Nephron (organoid): ENCODE measurements at regions not wholly inside any gene's neighbourhood (a gene's known extent, or its start where the extent isn't known, plus 50 kb on each side); places are given as distances from the start of the nearest gene placed in this dataset.

Experiments used
- H3K27ac Mint-ChIP-seq, 3 experiments: 2 replicates each; pipeline ENCODE4 v1.8.0; 2020; ENCODE audit warnings: mixed read lengths in 3 of 3, mild to moderate bottlenecking in 2 of 3, moderate library complexity in 1 of 3
- H3K27me3 Mint-ChIP-seq: 2 replicates; pipeline ENCODE4 v1.8.0; 2021; ENCODE audit warnings: low read depth, mild to moderate bottlenecking, moderate library complexity, mixed read lengths
- H3K36me3 Mint-ChIP-seq: 2 replicates; pipeline ENCODE4 v1.8.0; 2020; ENCODE audit warnings: low read depth, mixed read lengths
- H3K4me1 Mint-ChIP-seq: 2 replicates; pipeline ENCODE4 v1.8.0; 2020; ENCODE audit warnings: mixed read lengths
- H3K4me3 Mint-ChIP-seq, 3 experiments: 2 replicates each; pipeline ENCODE4 v1.8.0; 2020; ENCODE audit warnings: mild to moderate bottlenecking in 3 of 3, mixed read lengths in 3 of 3, moderate library complexity in 2 of 3
- H3K9me3 Mint-ChIP-seq: 2 replicates; pipeline ENCODE4 v1.8.0; 2020; ENCODE audit warnings: mixed read lengths
- TF ChIP-seq, protein P1 (sequence below), 3 experiments: fragments of 200-600 bp; sonication (generic); IDR thresholded peaks; one replicate each; pipeline ENCODE4 v1.5.0; 2021; ENCODE audit warnings: antibody characterized with exemption in 3 of 3; ENCODE audit not compliant: unreplicated experiment in 3 of 3

DNA sequence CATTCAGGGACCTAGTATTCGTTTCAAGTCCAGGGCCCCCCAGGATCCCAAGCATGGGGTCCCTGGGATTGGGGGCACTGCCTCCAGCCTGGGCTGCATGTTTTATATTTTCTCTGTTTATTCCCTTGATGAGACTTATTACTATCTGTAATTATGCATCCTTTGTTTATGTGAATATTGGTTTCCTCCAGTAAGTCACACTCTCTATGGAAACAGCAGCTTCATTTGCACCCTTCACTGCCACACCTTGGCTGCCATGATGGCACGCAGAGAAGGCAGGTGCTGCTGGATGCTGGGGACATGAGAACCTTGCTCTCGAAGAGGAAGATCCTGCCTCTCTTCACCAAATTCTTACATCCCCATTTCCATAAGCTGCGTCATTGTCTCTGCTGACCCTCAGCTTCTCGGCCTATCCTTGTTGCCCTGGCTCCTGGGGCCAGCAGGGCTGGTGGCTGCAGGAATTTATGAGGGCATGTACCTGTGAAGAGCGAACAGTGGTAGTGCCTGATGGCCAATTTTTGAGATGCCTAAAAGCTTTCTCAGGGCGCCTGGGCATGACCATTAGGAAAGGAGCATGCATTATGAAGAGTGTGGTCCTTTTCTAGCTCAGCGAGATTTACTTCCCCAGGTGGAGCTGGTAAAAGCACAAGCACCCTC is 479.3 kb upstream of the KLF6 start:
- TF ChIP-seq, protein P1, sequence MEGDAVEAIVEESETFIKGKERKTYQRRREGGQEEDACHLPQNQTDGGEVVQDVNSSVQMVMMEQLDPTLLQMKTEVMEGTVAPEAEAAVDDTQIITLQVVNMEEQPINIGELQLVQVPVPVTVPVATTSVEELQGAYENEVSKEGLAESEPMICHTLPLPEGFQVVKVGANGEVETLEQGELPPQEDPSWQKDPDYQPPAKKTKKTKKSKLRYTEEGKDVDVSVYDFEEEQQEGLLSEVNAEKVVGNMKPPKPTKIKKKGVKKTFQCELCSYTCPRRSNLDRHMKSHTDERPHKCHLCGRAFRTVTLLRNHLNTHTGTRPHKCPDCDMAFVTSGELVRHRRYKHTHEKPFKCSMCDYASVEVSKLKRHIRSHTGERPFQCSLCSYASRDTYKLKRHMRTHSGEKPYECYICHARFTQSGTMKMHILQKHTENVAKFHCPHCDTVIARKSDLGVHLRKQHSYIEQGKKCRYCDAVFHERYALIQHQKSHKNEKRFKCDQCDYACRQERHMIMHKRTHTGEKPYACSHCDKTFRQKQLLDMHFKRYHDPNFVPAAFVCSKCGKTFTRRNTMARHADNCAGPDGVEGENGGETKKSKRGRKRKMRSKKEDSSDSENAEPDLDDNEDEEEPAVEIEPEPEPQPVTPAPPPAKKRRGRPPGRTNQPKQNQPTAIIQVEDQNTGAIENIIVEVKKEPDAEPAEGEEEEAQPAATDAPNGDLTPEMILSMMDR (IDR thresholded peaks at IDR 0.05; ENCODE audit: unreplicated experiment in 3 of 3) = no peak
- H3K4me1 Mint-ChIP-seq = peaks cover 20% of the 10 kb centered on the region
- H3K36me3 Mint-ChIP-seq = no peaks in the 10 kb centered on the region
- no peaks in the 10 kb centered on the region for H3K27me3 Mint-ChIP-seq
- H3K4me3 Mint-ChIP-seq = no peak overlapping the region
- H3K27ac Mint-ChIP-seq = no peak overlapping the region
- no peaks in the 10 kb centered on the region for H3K9me3 Mint-ChIP-seq

DNA sequence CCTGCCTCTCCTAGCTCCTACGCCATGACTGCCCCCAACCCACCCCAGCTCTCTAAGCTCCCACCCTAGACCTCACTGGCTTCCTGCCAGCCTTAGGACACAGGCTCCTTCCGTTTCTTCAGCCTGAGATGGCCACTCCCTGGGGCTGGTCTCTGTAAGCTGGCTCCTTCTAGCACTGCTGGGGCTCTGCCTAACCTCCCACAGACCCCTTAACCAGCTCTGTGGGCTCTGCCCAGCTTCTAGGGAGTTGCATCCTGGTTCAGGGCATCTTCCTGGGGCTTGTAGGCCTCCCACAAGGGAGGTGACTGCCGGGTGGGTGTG is 478.6 kb upstream of the KLF6 start:
- H3K36me3 Mint-ChIP-seq = no peaks in the 10 kb centered on the region
- no peaks in the 10 kb centered on the region for H3K9me3 Mint-ChIP-seq
- no peak overlapping the region for H3K27ac Mint-ChIP-seq
- no peaks in the 10 kb centered on the region for H3K27me3 Mint-ChIP-seq
- no peak overlapping the region for H3K4me3 Mint-ChIP-seq
- TF ChIP-seq, protein P1 (IDR thresholded peaks at IDR 0.05; ENCODE audit: unreplicated experiment in 3 of 3) = no peak
- H3K4me1 Mint-ChIP-seq = peaks cover 20% of the 10 kb centered on the region

DNA sequence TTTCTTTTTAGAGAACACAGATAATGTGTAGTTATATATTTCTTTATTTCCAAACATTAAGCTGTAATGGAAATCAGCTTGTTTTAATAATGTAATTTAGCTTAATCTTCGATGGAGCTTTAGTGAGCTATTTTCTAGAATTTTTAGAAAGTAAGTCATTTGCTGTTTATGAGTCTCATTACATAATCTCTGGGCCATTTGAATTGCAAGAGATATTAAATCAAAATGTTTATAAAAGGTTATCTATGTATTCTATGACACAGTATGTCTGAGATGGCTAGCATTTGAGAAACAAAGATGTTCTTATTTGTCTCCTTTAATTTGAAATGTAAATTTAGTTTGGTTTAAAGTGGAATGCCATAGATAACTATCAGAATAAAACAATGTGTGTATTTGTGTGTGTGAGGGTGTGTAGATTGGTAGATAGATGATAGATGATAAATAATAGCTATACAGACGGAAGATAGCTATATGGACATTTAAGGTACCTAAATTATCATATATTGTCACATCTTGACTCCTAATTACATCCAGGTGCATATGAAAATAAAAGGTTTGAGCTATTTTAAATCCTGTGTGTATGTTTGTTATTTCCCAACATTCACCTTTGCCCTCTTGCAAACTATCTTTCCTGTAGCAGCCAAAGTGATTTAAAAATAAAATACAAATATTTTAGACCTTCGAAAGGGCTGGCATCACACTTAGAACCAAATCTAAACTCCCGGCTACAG is 478.0 kb upstream of the KLF6 start:
- Mint-ChIP-seq H3K36me3 (no peaks in the 10 kb centered on the region), H3K9me3 (no peaks in the 10 kb centered on the region), H3K4me3 (no peak overlapping the region), H3K27me3 (no peaks in the 10 kb centered on the region), H3K27ac (no peak overlapping the region), H3K4me1 (peaks cover 20% of the 10 kb centered on the region)
- TF ChIP-seq, protein P1 (IDR thresholded peaks at IDR 0.05; ENCODE audit: unreplicated experiment in 3 of 3) = no peak

DNA sequence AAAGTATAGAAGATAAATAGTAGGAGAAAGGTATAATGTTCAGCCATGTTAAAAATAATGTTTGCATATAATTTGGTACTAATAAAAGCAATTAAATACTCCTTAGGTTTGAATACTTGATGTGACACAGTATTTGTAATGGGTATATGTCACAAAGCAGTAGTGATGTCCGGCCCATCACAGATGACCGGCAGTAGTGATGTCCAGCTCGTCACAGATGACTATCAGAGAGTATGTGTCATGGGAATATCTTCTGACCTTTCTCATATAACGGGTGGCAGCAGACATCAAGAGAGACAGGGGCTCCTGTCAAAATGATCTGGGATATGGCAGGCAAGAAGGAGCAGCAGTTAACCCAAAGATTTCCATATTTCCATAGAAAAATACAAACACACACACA is 477.4 kb upstream of the KLF6 start:
- no peaks in the 10 kb centered on the region for H3K27me3 Mint-ChIP-seq
- no peaks in the 10 kb centered on the region for H3K36me3 Mint-ChIP-seq
- TF ChIP-seq, protein P1 (IDR thresholded peaks at IDR 0.05; ENCODE audit: unreplicated experiment in 3 of 3) = no peak
- no peak overlapping the region for H3K4me3 Mint-ChIP-seq
- H3K4me1 Mint-ChIP-seq = peaks cover 15% of the 10 kb centered on the region
- no peak overlapping the region for H3K27ac Mint-ChIP-seq
- no peaks in the 10 kb centered on the region for H3K9me3 Mint-ChIP-seq

DNA sequence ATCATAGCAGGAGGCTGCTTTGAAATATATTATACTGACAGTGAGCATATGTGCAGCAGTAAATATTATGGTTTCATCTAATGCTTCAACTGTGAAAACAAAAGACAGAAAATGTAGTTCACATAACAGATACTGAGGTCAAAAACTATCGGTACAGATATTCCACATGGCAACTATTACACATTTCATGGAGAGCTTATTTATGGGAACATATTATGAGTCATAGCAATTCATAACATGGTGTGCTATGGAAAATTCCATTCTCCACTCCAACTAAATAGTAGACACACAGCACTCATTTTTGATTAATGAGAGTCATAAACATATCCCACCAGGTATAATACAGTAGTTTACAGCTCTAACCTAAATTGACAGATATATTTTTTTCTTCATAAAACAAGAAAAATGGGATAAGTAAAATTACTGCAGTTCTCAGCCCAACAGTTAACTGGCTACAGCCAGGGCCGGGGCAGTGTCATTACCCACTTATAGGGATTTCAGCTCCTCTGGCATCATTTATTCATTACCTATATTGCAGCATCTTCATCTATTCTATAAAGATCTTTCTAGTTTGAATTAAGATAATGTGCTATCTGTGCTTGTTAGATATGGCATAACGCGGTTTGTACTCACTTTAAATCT is 475.6 kb upstream of the KLF6 start:
- H3K27ac Mint-ChIP-seq = peak overlapping the region in 1 of 3 experiments; percentile 32
- H3K4me3 Mint-ChIP-seq = no peak overlapping the region
- TF ChIP-seq, protein P1 (IDR thresholded peaks at IDR 0.05; ENCODE audit: unreplicated experiment in 3 of 3) = no peak
- H3K4me1 Mint-ChIP-seq = peaks cover 6% of the 10 kb centered on the region
- H3K36me3 Mint-ChIP-seq = no peaks in the 10 kb centered on the region
- peaks cover 3% of the 10 kb centered on the region for H3K27me3 Mint-ChIP-seq
- H3K9me3 Mint-ChIP-seq = peaks cover 2% of the 10 kb centered on the region
